K562 (cell line): ENCODE measurements at regions not wholly inside any gene's neighbourhood (a gene's known extent, or its start where the extent isn't known, plus 50 kb on each side); places are given as distances from the start of the nearest gene placed in this dataset.
A peak's percentile ranks its signal among the peaks of the same experiment; 100 is the strongest.

Experiments
- ATAC-seq: fragments of 200-7000 bp; cut with Tn5 transposase; 3 replicates; pipeline ENCODE4 v1.9.1; 2020; ENCODE audit warnings: moderate library complexity
- BruUV-seq: library from RNA; stranded (reverse); fragments of 400-500 nt; replicated peaks from 2 replicates; lab custom pipeline; 2021; lab: Mats Ljungman, UMichigan
- CTCF ChIA-PET: fragments of 300-600 bp; formaldehyde crosslinking; extraction: SDS; loops from one replicate; lab custom pipeline; 2021; ENCODE audit warnings: low intra/inter-chr PET ratio; lab: Yijun Ruan, JAX
- POLR2A ChIA-PET: fragments of 300-600, 350-650 bp; sonication (Branson Sonifier 250); formaldehyde crosslinking; extraction: SDS; loops from one replicate; lab custom pipeline; 2021; ENCODE audit warnings: antibody characterized with exemption, inconsistent platforms; lab: Yijun Ruan, JAX
- DNase-seq, 4 experiments: peaks; one replicate each; pipeline versions ENCODE4 v3.0.0 to v3.0.0-alpha.2; 2011 to 2018; ENCODE audit warnings: low spot score in 3 of 4, mixed read lengths in 3 of 4; ENCODE audit errors: extremely low read depth in 1 of 4
- FAIRE-seq: peaks from 2 replicates; lab custom pipeline; 2011; peaks lifted over from hg19 to GRCh38; lab: Jason Lieb, UNC
- H2AFZ ChIP-seq: 2 replicates; pipeline ENCODE4 v1.6.0; 2011; ENCODE audit warnings: low read depth, low read length, control low read depth, inconsistent platforms
- H3K27ac ChIP-seq: fragments of 200-600 bp; 3 replicates; pipeline ENCODE4 v1.8.0; 2011; ENCODE audit warnings: low read depth, mild to moderate bottlenecking, control low read depth, inconsistent platforms, low read length, moderate library complexity, mixed read lengths; ENCODE audit errors: extremely low read depth
- H3K27me3 ChIP-seq, 2 experiments: fragments of 300-600 bp in 1 of 2; 2 replicates in 1 of 2; 3 replicates in 1 of 2; pipeline versions ENCODE4 v1.6.0 to v1.8.0; 2011; ENCODE audit warnings: inconsistent platforms in 2 of 2, low read length in 2 of 2, mild to moderate bottlenecking in 1 of 2, mixed read lengths in 1 of 2, moderate library complexity in 1 of 2; ENCODE audit not compliant: control insufficient read depth in 2 of 2, insufficient read depth in 2 of 2
- H3K36me3 ChIP-seq: fragments of 300-600 bp; 3 replicates; pipeline ENCODE4 v1.8.0; 2011; ENCODE audit warnings: mild to moderate bottlenecking, low read length, inconsistent platforms; ENCODE audit not compliant: control insufficient read depth, insufficient read depth
- H3K4me1 ChIP-seq, 2 experiments: fragments of 200-600 bp in 1 of 2; replicated peaks in 1 of 2; 2 replicates in 1 of 2; 3 replicates in 1 of 2; pipeline versions ENCODE4 v1.5.1 to v1.8.0; 2011; ENCODE audit warnings: inconsistent platforms in 2 of 2, low read length in 2 of 2, mild to moderate bottlenecking in 1 of 2, mixed read lengths in 1 of 2, moderate library complexity in 1 of 2; ENCODE audit not compliant: control insufficient read depth in 2 of 2, insufficient read depth in 2 of 2
- H3K4me2 ChIP-seq: 2 replicates; pipeline ENCODE4 v1.6.1; 2011; ENCODE audit warnings: low read length, control low read depth, inconsistent platforms, mixed read lengths; ENCODE audit not compliant: insufficient read depth
- H3K4me3 ChIP-seq: fragments of 200-600 bp; sonication (generic), shearing (Covaris generic); 2 replicates; pipeline ENCODE4 v1.5.1; 2016; ENCODE audit warnings: control low read depth, inconsistent platforms
- H3K79me2 ChIP-seq: fragments of 200-600 bp; 3 replicates; pipeline ENCODE4 v1.8.0; 2011; ENCODE audit warnings: low read length, inconsistent platforms; ENCODE audit not compliant: control insufficient read depth, insufficient read depth
- H3K9ac ChIP-seq, 2 experiments: 2 replicates each; pipeline versions ENCODE4 v1.6.0 to v1.6.1; 2011; ENCODE audit warnings: low read depth in 2 of 2, low read length in 2 of 2, control low read depth in 1 of 2, inconsistent platforms in 1 of 2, mild to moderate bottlenecking in 1 of 2, mixed read lengths in 1 of 2; ENCODE audit not compliant: insufficient read depth in 1 of 2
- H3K9me1 ChIP-seq: one replicate; pipeline ENCODE4 v1.6.0; 2011; ENCODE audit warnings: inconsistent platforms, mild to moderate bottlenecking, low read length, moderate library complexity; ENCODE audit not compliant: control insufficient read depth, insufficient read depth
- H3K9me3 ChIP-seq: replicated peaks from 2 replicates; pipeline ENCODE4 v1.5.1; 2011; ENCODE audit warnings: low read depth, low read length, inconsistent platforms; ENCODE audit not compliant: control insufficient read depth, insufficient read depth
- H4K20me1 ChIP-seq: replicated peaks from 2 replicates; pipeline ENCODE4 v1.6.1; 2011; ENCODE audit warnings: low read length, inconsistent platforms, mixed read lengths; ENCODE audit not compliant: control insufficient read depth, insufficient read depth
- CEBPG ChIP-seq, 3 experiments: fragments of 200-800 bp in 1 of 3; sonication (Bioruptor generic) in 1 of 3; sonication (generic) in 1 of 3; formaldehyde crosslinking in 1 of 3; IDR thresholded peaks in 2 of 3; conservative IDR thresholded peaks in 1 of 3; 2 replicates each; pipeline versions ENCODE4 v1.6.1 to v1.8.0; 2016 to 2022; ENCODE audit warnings: missing compliant biosample characterization in 2 of 3, missing genetic modification characterization in 2 of 3, mild to moderate bottlenecking in 1 of 3, missing genetic modification reagents in 1 of 3
- CLOCK ChIP-seq: fragments of 250-450 bp; sonication (Bioruptor Pico); IDR thresholded peaks from 2 replicates; pipeline ENCODE4 v1.4.0; 2020; ENCODE audit warnings: mild to moderate bottlenecking, moderate library complexity, borderline replicate concordance
- FOXP4 ChIP-seq: sonication (generic); formaldehyde crosslinking; IDR thresholded peaks from 2 replicates; pipeline ENCODE4 v1.8.0; 2022; ENCODE audit warnings: mild to moderate bottlenecking, missing genetic modification reagents, borderline replicate concordance
- MEIS2 ChIP-seq: fragments of 450-650 bp; IDR thresholded peaks from 2 replicates; pipeline ENCODE4 v1.6.1; 2014; ENCODE audit warnings: mild to moderate bottlenecking; ENCODE audit not compliant: partially characterized antibody
- MITF ChIP-seq: IDR thresholded peaks from 2 replicates; pipeline ENCODE4 v1.6.1; 2014; ENCODE audit warnings: antibody characterized with exemption
- RBBP5 ChIP-seq: fragments of 200-600 bp; sonication (generic); IDR thresholded peaks from 2 replicates; pipeline ENCODE4 v1.6.1; 2012; ENCODE audit warnings: borderline replicate concordance, mild to moderate bottlenecking, low read length, control low read depth, inconsistent platforms; ENCODE audit not compliant: insufficient read depth, poor library complexity, severe bottlenecking
- RBFOX2 ChIP-seq: fragments of 200-400 bp; formaldehyde crosslinking; IDR thresholded peaks from 2 replicates; pipeline ENCODE4 v1.6.1; 2017; ENCODE audit warnings: low read depth, mild to moderate bottlenecking, low read length, moderate library complexity
- SMAD3 ChIP-seq: fragments of 450-650 bp; formaldehyde crosslinking; conservative IDR thresholded peaks from 2 replicates; pipeline ENCODE4 v1.4.0; 2020; ENCODE audit warnings: mild to moderate bottlenecking
- SRSF3 ChIP-seq: fragments of 200-400 bp; formaldehyde crosslinking; IDR thresholded peaks from 2 replicates; pipeline ENCODE4 v1.6.1; 2016; ENCODE audit warnings: mild to moderate bottlenecking, low read length, moderate library complexity; ENCODE audit not compliant: insufficient read depth
- ZNF12 ChIP-seq: sonication (generic); formaldehyde crosslinking; IDR thresholded peaks from 2 replicates; pipeline ENCODE4 v1.4.0; 2020; ENCODE audit warnings: mild to moderate bottlenecking, missing genetic modification reagents
- ZNF586 ChIP-seq: fragments of 450-650 bp; formaldehyde crosslinking; conservative IDR thresholded peaks from 2 replicates; pipeline ENCODE4 v1.4.0; 2020; ENCODE audit warnings: mild to moderate bottlenecking, moderate library complexity
- WGBS: fragments of 100-300 bp; shearing (Covaris generic); methylation state at CpG from one replicate; pipeline ENCODE4 v1.1.6; 2016; ENCODE audit warnings: low coverage, mixed read lengths; ENCODE audit not compliant: insufficient coverage; ENCODE audit errors: missing lambda C conversion rate; 5-methylcytosine and 5-hydroxymethylcytosine counted together
- in situ Hi-C: fragments of 300-500 bp; cut with MboI; formaldehyde crosslinking; loops from 4 replicates; pipeline ENCODE4 v1.15.0; 2018; ENCODE audit warnings: inconsistent platforms, mixed read lengths
- intact Hi-C: fragments of 100-400 bp; cut with micrococcal nuclease; formaldehyde crosslinking; loops from 2 replicates; pipeline ENCODE4 v1.14.2; 2022

- POLR2A ChIA-PET: no interaction called here
- BruUV-seq: no TSS peak
Measured at GRCh38 chr16:75952124-75952523, 225.8 kb upstream of the CPHXL start.

GRCh38 chr16:75957870-75958269 is 231.6 kb upstream of the CPHXL start:
- intact Hi-C loops: no loop called here
- Histone ChIP-seq H3K9me1 (no peaks in the 10 kb centered on the region), H2AFZ (no peak overlapping the region), H3K27ac (no peak overlapping the region), H3K36me3 (no peaks in the 10 kb centered on the region), H3K4me1 (no peaks in the 10 kb centered on the region), H3K4me2 (no peak overlapping the region), H4K20me1 (no peaks in the 10 kb centered on the region), H3K9ac (no peak overlapping the region), H3K79me2 (no peaks in the 10 kb centered on the region), H3K4me3 (no peak overlapping the region), H3K9me3 (no peaks in the 10 kb centered on the region), H3K27me3 (no peaks in the 10 kb centered on the region)
- in situ Hi-C loops: no loop called here
- no TSS peak for BruUV-seq
- FAIRE-seq: no peak
- DNase-seq: no peak
- ChIA-PET POLR2A (no interaction called here), CTCF (no interaction called here)
- 2% methylated on average over 6 of the region's 6 CpGs for WGBS
- no peak for ATAC-seq
- no peak for TF ChIP-seq SMAD3 (CRISPR knock-in tag)
- TF ChIP-seq RBFOX2: no peak
- TF ChIP-seq FOXP4: no peak
- no peak for TF ChIP-seq SRSF3
- TF ChIP-seq CLOCK (CRISPR knock-in tag): no peak
- TF ChIP-seq MITF: no peak
- TF ChIP-seq ZNF586 (CRISPR knock-in tag): no peak
- no peak for TF ChIP-seq ZNF12 (CRISPR knock-in tag)
- TF ChIP-seq MEIS2: no peak

More at GRCh38 chr16:75952124-75952523, 225.8 kb upstream of the CPHXL start:
- FAIRE-seq (no peak), DNase-seq (no peak), ATAC-seq (no peak)
- intact Hi-C loops: no loop called here
- no peaks in the 10 kb centered on the region for H3K79me2 ChIP-seq
- in situ Hi-C loops: no loop called here
- no peak for TF ChIP-seq RBBP5
- TF ChIP-seq CEBPG (CRISPR knock-in tag; IDR thresholded peaks at IDR 0.05): no peak
- 0 out of 4 replicates have a peak, but pooled peaks of 1 of the 2 experiments have one; percentile 19 for TF ChIP-seq CEBPG (tag; conservative IDR thresholded peaks at IDR 0.05 in 1 of 2, IDR thresholded peaks at IDR 0.05 in 1 of 2)
- no peak overlapping the region for H3K9ac ChIP-seq
- H4K20me1 ChIP-seq: no peaks in the 10 kb centered on the region
- no peak overlapping the region for H2AFZ ChIP-seq
- no peaks in the 10 kb centered on the region for H3K27me3 ChIP-seq
- H3K36me3 ChIP-seq: no peaks in the 10 kb centered on the region
- H3K4me2 ChIP-seq: no peak overlapping the region
- H3K4me1 ChIP-seq: no peaks in the 10 kb centered on the region
- CTCF ChIA-PET: no interaction called here
- H3K9me3 ChIP-seq: no peaks in the 10 kb centered on the region
- H3K4me3 ChIP-seq: no peak overlapping the region
- H3K27ac ChIP-seq: no peak overlapping the region
- 0% methylated on average over 2 of the region's 2 CpGs for WGBS
- no peaks in the 10 kb centered on the region for H3K9me1 ChIP-seq
